Kidney glomerular epithelial cell (primary cell): ENCODE measurements at regions not wholly inside any gene's neighbourhood (a gene's known extent, or its start where the extent isn't known, plus 50 kb on each side); places are given as distances from the start of the nearest gene placed in this dataset.

Experiments used
- DNase-seq: peaks from one replicate; lab custom pipeline; 2025; lab: John Stamatoyannopoulos, UW

DNA sequence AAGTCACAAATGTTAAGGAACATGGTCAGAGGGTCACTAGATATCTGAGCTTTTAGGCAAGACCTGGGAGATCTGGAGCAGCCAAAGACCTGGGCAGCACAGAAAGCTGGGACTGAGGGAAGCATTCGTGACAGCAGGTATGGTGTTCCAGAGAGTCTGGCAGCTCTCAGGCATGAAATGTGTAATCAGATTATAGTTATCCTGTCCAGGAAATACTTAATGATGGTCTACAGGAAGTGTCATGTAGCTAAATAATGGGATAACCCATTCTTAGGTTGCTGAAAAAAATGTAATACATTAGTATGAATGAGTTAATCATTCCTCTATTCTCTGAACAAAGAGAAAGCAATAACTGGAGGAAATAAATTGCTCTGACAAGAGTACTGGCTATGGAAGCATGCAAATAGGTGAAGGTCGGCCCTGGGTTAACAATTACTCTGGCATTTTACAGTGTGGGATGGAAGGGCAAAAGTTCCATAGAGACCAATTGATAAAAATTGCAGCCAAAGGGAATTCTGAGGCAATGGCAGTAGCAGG, 740.5 kb downstream of the CBLN4 start:
- peak; percentile 31 for DNase-seq

DNA sequence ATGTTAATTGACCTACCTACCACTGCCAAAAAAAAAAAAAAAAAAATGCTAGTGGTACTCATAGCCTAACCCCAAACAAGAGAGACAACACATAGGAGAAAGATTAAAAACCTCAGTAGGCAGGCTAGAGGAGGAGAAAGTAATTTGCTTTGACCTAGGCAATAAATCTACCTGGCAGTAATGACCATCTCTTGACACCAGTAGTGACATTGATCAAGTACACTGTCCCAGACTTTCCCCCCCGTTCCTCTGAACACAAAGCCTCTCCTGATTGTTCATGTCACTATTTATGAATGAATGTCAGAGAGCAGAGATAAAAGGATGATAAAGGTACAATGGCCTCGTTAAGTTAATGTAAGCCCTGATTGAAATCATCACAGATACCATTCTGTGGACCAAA, 746.8 kb downstream of the CBLN4 start:
- DNase-seq: no peak

DNA sequence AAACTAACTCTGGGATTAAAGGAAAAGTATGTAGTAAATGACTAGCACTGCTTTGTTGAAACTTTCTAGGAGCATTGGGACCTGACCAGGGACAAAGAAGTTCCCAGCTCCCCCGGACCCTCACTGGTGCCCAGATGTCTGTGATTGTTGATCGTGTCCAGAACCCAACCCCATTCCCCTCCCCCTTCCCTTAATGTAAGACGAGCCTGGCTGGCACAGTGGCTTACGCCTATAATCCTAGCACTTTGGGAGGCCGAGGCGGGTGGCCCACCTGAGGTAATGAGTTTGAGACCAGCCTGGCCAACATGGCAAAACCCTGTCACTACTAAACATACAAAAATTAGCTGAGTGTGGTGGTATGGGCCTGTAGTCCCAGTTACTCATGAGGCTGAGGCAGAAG, 750.3 kb downstream of the CBLN4 start:
- DNase-seq: no peak

DNA sequence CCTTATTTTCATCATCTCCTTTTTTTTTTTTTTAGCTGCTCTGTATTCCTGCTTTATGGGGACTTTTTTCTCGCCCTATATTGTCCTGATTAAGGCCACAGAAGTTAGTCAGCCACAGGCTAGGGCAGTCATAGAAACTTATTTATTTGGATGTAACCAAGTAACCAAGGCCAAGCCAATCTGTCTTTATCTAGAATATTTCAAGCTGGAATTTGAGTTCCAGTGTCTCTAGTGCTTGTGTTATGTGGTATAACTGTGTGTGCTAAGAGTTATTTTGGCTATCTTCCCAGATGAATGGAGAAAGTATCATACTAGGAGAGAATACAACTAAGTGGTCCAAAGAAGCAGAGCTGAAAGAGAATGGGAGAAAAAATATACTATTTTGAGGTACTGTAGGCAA, 751.5 kb downstream of the CBLN4 start:
- DNase-seq: peak; percentile 54

DNA sequence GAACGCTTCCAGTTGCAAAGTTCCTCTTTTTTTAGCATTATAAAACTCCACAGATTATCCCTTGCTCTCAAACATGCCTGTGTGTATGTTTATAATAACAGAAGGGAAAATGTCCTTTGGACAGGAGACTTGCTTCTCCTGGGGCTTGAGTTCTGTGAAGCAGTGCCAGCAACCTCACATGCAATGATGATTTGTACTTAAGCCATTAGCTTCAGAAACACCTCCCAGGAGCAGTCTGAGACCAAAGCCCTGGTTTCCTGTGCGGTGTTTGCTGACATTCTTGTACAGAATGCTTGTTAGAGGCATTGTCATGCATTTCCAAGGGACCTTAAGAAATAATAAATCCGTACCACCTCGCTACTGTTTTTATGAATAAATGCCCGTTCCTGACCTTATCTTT, 752.8 kb downstream of the CBLN4 start:
- no peak for DNase-seq

DNA sequence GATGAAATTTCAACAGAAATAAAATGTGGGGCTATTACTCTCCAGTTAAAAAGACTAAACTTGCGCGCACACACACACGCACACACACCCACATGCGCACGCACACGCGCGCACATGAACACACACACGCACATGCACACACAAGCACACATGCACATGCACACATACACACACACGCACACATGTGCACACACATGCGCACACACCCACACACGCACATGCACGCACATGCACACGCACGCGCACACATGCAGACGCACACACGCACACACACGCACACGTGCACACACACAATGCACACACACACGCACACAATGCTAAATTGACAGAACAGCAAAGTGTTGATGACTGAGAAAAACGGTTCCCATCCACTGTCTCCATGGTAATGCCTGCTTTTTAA, 754.1 kb downstream of the CBLN4 start:
- DNase-seq: no peak

DNA sequence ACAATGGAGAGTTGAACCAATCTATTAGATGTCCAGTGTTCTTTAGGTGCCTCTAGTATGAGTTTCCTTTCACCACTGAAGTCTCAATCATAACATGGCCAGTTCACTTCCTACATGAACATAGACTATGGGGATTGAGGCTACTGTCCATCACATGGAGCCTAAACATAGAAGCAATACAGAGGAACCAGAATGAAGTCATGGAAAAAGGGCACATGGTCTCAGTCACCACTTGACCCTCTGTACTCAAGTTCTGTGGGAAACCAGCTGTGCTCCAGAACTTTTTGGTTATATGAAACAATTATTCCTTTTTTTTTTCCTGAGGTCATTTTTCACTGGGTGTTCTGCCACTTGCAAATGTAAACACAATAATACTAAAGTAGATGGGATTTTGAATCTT, 762.5 kb downstream of the CBLN4 start:
- DNase-seq: no peak

DNA sequence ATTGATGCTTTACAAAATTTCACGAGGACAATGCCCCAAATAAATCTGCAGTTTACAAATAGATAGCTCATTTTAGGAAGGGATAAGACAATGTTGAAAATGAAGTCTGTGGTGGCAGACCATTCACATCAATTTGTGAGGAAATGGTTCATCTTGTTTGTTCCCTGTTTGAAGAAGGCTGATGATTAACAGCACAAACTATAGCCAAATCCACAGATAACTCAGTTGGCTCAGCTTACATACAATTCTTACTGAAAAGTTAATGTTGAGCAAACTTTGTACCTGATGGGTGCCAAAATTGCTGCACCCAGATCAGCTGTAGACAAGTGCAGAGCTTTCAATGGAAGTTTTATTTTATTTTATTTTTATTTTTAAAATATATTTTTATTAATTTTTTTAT, 763.9 kb downstream of the DOK5 start:
- DNase-seq: no peak

DNA sequence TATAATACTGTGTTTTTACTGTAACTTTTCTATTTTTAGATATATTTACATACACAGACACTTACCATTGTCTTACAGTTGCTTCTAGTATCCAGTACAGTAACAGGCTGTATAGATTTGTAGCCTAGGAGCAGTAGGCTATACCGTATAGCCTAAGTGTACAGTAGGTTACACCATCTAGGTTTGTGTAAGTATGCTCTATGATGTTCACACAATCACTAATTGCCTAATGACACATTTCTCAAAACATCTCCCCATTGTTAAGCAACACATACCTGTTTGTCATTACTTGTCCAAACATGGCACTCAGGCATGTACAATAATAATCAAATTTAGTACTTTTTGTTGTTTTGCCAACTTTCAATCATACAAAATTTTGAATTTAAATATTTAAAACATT, 757.3 kb downstream of the DOK5 start:
- no peak for DNase-seq

DNA sequence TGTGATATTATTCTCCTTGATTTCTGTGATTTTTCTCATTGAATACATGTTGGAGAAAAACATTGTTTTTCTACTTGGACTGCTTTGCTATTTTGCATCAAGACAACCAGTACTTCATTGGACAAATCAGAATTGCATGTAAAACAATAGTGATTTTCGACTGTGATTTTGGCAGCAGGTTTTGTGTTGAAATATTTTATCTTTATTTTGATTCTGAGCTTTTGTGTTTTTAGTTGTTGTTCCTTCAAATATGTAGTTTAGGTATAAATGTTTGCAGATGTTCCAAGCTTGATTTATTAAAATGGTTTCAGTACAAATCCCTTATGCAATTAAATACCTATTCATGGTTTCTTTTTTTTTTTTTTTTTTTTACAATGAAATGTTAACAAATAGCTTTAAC, 754.1 kb downstream of the DOK5 start:
- DNase-seq: no peak

DNA sequence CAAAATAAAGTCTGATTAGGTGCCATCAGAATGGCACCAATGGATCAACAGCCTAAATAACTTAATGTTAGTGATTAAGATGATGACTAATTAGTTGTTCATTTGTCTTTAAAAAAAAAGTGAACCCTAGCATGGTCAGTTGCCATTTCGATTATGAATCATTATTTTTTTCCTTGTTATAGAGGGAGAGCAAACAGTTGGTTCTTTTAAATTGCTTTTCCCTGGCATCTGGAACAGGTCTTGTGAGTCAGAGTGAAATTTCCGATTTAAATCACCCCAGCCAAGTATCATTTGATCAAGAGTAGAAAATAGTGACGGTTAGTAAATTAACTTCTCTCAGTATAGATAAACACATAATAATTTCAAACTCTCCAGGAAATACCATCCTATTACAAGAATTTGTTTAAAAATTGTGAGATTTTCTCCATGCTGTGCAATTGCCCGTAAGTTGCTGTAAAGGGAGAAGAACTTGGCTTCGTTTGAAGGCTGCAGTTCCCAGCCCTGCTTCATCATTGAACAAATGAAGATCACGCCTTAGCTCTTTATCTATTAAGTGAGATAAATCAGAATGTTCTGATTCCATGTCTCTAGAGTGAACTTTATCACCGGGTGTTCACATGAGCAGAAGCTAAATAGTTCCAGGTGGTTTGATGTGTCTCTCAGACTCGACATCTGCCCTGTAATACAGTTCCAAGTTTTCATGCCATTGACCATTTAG, 741.3 kb downstream of the DOK5 start:
- no peak for DNase-seq

DNA sequence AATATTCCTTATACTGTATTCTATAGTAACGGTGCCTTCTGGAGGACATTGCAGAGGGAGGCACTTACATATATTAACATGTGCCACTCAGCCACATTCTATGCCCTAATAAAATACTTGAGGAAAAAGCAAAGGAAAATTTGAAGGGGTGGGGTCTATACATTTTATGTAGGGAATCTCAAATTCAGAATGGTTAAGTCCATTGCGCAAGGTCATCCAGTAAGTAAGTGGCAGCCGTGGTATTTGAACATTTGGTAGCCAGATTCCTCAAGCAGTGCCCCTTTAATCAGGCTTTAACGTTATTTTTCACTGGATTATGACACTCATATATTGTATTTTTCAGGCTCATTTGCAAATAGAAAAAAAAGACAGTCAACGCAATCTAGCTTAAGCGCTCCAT, 738.3 kb downstream of the DOK5 start:
- DNase-seq: no peak

DNA sequence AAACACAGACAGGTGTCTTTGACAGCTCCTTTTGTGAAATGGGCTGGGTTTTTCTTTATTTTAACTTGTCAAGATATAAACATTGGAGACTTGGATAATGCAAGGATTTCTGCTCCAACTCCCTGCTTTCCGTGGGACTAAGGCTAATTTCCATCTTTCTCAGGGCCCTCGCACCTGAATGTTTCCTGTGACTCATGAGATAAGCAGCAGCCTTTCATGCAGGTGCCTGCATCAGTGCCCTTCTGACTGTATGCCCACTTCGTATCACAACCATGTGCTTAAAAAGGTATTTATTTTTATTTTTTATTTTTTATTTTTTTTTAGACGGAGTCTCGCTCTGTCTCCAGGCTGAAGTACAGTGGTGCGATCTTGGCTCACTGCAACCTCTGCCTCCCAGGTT, 736.1 kb downstream of the DOK5 start:
- DNase-seq: no peak

DNA sequence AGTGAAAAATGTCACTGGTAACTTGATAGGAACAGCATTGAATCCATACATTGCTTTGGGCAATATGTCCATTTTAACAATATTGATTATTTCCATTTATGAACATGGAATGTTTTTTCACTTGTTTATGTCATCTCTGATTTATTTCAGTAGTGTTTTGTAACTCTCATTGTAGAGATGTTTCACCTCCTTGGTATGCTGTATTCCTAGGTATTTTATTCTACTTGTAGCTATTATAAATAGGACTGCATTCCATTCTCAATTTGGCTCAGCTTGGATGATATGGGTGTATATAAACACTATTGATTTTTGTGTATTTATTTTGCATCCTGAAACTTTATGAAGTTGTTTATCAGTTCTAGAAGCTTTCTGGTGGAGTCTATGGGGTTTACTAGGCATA, 730.3 kb downstream of the DOK5 start:
- no peak for DNase-seq

DNA sequence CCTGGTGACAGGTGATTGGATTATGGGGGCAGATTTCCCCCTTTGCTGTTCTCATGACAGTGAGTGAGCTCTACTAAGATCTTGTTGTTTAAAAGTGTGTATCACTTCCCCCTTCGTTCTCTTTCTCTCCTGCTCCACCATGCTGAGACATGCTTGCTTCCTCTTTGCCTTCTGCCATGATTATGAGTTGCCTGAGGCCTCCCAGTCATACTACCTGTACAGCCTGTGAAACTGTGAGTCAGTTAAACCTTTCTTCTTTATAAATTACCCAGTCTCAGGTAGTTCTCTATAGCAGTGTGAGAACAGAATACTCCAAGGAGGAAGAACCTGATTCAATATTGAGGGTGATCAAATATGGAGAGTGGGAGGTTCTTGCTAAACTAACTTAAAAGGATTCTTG, 724.9 kb downstream of the DOK5 start:
- no peak for DNase-seq

DNA sequence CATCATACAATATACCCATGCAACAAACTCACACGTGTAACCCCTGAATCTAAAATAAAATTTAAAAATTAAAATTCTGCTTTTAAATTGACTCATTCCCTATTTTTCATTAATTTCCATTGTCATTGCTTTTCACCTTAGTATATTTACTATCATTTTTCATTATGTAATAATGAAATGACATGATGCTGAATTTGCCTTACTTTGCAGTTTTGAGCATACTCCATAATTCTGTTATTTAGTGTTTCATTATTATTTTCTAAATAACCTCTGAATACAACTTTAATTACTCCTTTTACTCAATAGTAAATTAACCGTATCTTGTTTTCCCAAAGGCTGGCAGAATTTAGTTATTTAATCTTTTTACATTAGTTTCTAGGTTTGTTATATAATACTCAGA, 719.6 kb downstream of the DOK5 start:
- no peak for DNase-seq

DNA sequence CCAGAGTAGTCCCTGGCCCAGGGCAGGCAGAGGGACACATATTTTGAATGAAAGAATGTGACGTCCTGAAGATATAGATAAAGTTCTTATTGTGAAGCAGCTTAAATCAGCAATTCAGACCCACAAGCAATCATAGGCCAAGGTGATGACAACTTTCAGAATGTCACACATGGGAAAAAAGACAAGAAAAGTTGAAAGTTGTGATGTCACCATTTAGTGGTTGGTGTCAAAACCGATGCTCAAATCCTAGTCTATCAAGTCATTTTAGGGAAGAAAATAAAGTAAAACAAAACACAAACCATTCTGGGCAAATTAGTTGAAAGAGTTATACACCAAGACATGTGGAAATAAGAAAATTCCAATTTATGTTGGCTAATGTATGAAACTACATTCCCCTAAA, 710.8 kb downstream of the DOK5 start:
- DNase-seq: no peak

DNA sequence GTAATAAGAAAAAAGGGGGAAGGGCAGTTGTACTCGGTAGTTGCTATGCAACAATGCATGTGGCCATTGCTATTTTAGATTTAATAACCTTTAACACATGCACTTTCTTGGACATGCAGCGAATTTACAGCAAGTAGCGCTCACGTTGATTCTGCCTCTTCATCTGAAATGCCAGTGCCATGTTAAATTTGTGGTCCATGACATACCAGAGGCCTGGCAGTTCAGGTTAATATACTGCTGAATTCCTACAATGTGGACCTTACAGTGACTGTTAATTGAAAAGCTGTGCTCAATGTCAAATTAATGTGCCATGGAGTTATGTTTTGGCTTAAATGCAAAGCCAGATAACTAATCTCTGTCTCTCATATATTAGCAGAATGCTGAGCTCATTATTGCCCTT, 699.7 kb downstream of the DOK5 start:
- no peak for DNase-seq

DNA sequence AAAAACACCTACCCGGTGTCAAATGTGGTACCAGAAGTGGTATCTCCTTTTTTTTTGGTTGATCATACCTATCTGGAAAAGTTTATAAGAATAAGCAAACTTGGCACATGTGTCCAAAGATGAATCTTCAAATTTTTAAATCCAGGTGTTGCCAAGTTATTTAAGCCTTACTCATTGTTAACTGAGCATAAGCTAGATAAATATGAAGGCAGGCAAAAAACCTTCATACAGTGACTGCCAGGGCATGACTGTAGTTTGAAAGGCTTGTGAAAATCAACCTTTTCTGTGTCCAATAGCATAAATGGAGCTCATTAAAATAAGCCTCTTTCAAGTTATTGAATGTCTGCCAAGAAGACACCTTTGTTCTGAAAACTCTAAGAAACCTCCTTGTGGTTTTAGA, 699.2 kb downstream of the DOK5 start:
- DNase-seq: no peak

DNA sequence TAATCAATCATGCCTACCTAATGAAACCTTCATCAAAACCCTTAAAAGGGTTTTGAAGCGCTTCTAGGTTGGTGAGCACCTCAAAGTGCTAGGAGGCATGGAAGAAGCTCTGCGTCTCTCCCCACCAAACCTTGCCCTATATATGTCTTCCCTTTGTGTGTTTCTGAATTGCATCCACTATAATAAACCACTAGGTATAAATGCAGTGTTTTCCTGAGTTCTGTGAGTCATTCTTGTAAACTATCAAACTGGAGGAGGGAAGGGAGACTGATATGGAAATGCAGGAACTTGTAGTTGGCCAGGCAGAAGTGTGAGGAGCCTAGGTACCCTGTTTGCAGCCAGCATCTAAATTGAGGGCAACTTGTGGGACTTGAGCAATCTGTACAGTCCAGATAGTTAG, 698.8 kb downstream of the DOK5 start:
- DNase-seq: no peak

DNA sequence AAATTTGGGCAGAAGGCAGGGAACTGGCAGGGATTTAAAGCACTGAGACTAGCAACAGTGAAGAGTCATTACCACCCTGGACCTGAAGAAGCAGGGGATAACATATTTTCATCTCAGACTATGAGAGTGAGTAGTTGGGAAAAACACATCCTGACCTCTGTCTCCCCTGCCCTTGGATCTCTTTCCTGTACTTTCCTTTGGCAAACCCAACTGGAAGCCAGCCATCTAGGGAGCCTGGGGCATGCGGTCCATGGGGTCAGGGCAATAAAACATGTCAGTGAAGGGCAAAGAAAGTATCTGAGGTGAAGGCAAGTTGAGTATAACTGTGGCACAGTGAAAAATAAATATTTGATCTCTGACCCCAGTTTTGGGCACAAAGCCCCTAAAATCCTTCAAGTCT, 698.2 kb downstream of the DOK5 start:
- no peak for DNase-seq

DNA sequence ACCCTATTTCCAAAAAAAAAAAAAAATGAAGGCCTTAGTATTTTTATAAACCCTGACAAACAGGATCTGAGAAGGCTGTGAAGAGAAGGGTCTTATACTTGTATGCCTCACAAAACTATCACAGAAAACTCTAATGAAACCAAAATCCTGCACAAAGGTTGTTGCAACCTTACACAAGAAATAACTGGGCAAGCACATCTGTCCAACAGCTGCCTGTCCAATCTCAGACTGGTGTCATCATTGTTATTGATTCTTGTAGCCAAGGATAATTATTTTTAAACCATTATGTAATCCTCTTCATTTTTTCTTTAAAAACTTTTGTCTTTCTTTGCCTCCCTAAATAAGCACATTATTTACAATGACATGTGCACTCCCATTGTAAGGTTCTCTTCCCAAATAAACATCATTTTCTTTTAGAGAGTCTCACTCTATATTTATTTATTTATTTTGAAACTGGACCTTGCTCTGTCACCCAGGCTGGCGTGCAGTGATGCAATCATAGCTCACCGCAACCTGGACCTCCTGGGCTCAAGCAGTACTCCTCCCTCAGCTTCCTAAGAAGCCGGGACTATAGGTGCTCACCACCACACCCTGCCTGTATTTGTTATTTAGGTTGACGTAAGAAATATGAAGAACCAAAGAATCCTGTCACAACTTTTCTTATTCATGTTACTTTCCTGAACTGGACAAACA, 697.1 kb downstream of the DOK5 start:
- DNase-seq: no peak

DNA sequence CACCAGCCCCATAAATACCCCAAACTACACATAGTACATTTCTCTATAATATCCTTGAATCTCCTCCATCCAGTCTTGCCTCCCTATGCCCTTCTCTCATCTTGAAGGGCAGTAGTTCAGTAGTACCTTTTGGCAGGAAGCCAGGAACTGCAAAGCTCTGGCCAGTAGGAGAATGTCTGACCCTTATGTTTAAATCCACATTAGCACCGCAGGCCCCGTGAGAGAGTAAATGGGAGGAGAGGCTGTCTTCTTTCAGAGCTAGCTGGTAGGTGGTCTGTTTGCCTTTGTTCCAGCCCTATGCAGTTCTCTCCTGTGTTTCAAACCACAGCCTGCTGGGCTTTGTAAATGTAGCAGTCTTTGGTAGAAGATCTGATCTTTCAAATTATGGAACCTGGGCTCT, 690.7 kb downstream of the DOK5 start:
- no peak for DNase-seq

DNA sequence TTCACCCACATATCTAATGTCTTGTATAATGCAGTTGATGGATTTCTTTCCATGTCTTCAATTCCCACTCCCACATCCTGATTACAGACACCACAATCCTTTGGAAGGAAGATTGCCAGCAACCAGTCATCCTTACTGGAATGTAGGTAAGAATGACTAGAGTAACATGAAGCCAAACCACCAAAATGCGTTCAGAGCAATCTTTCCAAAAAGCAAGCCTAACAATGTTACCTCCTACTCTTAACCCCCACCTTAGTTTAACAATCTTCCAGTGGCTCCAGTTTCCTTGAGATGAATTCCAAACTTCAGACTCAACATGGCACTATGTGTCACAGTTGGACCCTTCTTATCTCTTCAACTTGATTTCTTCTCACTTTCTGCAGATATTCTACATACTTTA, 685.6 kb downstream of the DOK5 start:
- peak; percentile 88 for DNase-seq
